Upper lobe of left lung (tissue), 6 donors: ENCODE measurements at regions not wholly inside any gene's neighbourhood (a gene's known extent, or its start where the extent isn't known, plus 50 kb on each side); places are given as distances from the start of the nearest gene placed in this dataset.

Experiments used
- ATAC-seq, 2 donors: fragments of 200-7000 bp; cut with Tn5 transposase; one replicate each; pipeline ENCODE4 v1.9.1; 2022; ENCODE audit warnings: mild to moderate bottlenecking in 2 of 2, moderate library complexity in 2 of 2; ENCODE audit not compliant: low FRiP score in 2 of 2
- DNase-seq, 2 donors: peaks; one replicate each; pipeline ENCODE4 v3.0.0-alpha.2; 2019 to 2020
- H3K27ac ChIP-seq, 4 donors: fragments of 200-600 bp; sonication (generic); one replicate each; pipeline ENCODE4 v1.5.1; 2016 to 2019
- H3K27me3 ChIP-seq, 4 donors: fragments of 200-600 bp; sonication (generic); one replicate each; pipeline ENCODE4 v1.5.1; 2017 to 2019
- H3K36me3 ChIP-seq, 4 donors: fragments of 200-600 bp; sonication (generic); one replicate each; pipeline ENCODE4 v1.5.1; 2016 to 2019
- H3K4me1 ChIP-seq, 4 donors: fragments of 200-600 bp; sonication (generic); one replicate each; pipeline ENCODE4 v1.5.1; 2018 to 2019
- H3K4me3 ChIP-seq, 4 donors: fragments of 200-600 bp; sonication (generic); one replicate each; pipeline ENCODE4 v1.5.1; 2017 to 2019; ENCODE audit warnings: mild to moderate bottlenecking in 2 of 4, moderate library complexity in 1 of 4
- H3K9me3 ChIP-seq, 4 donors: fragments of 200-600 bp; sonication (generic); one replicate each; pipeline ENCODE4 v1.5.1; 2018 to 2019
- EP300 ChIP-seq, 4 donors: sonication (generic); formaldehyde crosslinking; IDR thresholded peaks; one replicate each; pipeline ENCODE4 v1.5.1; 2017; ENCODE audit warnings: antibody characterized with exemption in 4 of 4, control low read depth in 2 of 4
- POLR2A ChIP-seq, 4 donors: fragments of 450-650 bp; IDR thresholded peaks; one replicate each; pipeline ENCODE4 v1.5.1; 2016 to 2017; ENCODE audit warnings: antibody characterized with exemption in 4 of 4, mild to moderate bottlenecking in 2 of 4
- POLR2AphosphoS5 ChIP-seq, 2 donors: sonication (generic); formaldehyde crosslinking; IDR thresholded peaks; one replicate each; pipeline ENCODE4 v1.5.1; 2017; ENCODE audit warnings: antibody characterized with exemption in 2 of 2
- whole genome bisulfite sequencing, 2 donors: methylation state at CpG; one replicate each; pipeline ENCODE4 v1.1.5; 2017 to 2018; 5-methylcytosine and 5-hydroxymethylcytosine counted together
- TF ChIP-seq, protein P1 (sequence below), 6 experiments: fragments of 450-650 bp in 4 of 6; fragments of 200-600 bp in 2 of 6; sonication (generic) in 2 of 6; IDR thresholded peaks; one replicate each; pipeline ENCODE4 v1.5.1; 2016 to 2019; ENCODE audit warnings: antibody characterized with exemption in 6 of 6
- donor health status: DM: no; HTN: no; CAD: no; lungs with moderate emphysema.
- donor health status: DM: no; HTN: yes; CAD: no; lungs with severe emphysema.

DNA sequence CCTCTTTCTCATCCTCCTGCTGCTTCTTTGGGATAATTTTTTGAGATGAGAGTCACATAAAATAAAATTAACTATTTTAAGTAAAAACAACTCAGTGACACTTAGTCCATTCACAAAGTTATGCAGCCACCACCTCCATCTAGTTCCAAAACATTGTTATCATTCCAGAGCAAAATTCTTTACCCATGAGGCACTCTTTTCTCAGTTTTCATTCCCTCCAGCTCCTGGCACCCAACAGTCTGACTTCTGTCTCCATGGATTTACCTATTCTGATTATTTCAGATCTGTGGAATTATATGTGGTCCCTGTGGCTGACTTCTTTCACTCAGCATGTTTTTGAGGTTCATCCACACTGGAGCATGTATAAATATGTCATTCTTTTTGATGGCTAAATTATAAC is 239.9 kb upstream of the DYNLRB2 start:
- H3K4me3 ChIP-seq, result no peak overlapping the region
- H3K36me3 ChIP-seq, result no peaks in the 10 kb centered on the region
- no peaks in the 10 kb centered on the region for H3K27me3 ChIP-seq
- no peak for TF ChIP-seq POLR2AphosphoS5 (IDR thresholded peaks at IDR 0.05)
- TF ChIP-seq, protein P1, sequence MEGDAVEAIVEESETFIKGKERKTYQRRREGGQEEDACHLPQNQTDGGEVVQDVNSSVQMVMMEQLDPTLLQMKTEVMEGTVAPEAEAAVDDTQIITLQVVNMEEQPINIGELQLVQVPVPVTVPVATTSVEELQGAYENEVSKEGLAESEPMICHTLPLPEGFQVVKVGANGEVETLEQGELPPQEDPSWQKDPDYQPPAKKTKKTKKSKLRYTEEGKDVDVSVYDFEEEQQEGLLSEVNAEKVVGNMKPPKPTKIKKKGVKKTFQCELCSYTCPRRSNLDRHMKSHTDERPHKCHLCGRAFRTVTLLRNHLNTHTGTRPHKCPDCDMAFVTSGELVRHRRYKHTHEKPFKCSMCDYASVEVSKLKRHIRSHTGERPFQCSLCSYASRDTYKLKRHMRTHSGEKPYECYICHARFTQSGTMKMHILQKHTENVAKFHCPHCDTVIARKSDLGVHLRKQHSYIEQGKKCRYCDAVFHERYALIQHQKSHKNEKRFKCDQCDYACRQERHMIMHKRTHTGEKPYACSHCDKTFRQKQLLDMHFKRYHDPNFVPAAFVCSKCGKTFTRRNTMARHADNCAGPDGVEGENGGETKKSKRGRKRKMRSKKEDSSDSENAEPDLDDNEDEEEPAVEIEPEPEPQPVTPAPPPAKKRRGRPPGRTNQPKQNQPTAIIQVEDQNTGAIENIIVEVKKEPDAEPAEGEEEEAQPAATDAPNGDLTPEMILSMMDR (IDR thresholded peaks at IDR 0.05), result no peak
- no peak for DNase-seq
- H3K4me1 ChIP-seq, result peaks cover 0 to 9% (median 1%) of the 10 kb centered on the region in 4 donors
- H3K27ac ChIP-seq, result no peak overlapping the region
- no peaks in the 10 kb centered on the region for H3K9me3 ChIP-seq
- no peak for ATAC-seq

DNA sequence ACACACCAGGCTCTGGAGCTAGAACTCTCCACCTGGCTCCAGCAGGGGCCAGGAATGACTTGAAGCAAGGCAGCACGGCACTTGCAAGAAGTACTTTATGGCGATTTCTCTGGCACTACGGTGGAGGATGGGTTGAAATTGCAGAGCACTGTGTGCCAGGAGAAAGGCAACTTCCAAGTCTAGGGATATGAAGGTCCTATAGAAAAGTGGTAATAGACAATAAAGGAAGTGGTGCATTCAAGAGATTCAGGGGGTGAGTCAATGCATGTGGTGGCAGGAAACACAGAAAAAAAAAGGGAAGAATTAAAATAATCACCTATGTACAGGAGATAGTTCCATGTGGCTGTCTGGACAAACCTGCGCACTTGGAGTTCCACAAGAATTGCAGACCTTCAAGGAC is 240.3 kb upstream of the DYNLRB2 start:
- H3K27ac ChIP-seq, result no peak overlapping the region
- WGBS, 2 donors, result 81 to 82% methylated on average over 4 of the region's 4 CpGs
- H3K4me3 ChIP-seq, result no peak overlapping the region
- TF ChIP-seq POLR2A (IDR thresholded peaks at IDR 0.05) (no peak), POLR2AphosphoS5 (IDR thresholded peaks at IDR 0.05) (no peak), EP300 (IDR thresholded peaks at IDR 0.05) (no peak)
- TF ChIP-seq, protein P1 (IDR thresholded peaks at IDR 0.05), result no peak
- H3K36me3 ChIP-seq, result no peaks in the 10 kb centered on the region
- ATAC-seq (no peak), DNase-seq (no peak)
- H3K27me3 ChIP-seq, result no peaks in the 10 kb centered on the region
- peaks cover 0 to 9% (median 1%) of the 10 kb centered on the region in 4 donors for H3K4me1 ChIP-seq
- no peaks in the 10 kb centered on the region for H3K9me3 ChIP-seq

DNA sequence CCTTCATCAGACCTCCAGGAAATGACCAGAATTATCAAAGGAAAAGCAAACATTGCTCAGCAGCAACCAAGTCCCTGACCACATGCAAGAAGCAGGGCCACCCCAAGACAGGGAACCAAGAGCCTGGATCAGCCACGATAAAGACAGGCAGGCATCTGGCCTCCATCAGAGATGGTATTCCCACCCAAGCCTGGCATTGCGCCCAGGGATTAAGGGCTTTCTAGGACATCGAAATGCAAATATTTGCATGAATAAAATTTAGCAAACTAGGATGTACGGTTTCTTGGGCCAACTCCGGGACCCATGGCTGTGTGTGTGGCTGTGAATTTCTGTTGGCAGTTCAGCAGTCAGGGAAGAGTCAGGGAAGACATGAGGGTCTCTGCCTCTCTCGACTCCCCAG is 241.4 kb upstream of the DYNLRB2 start:
- ATAC-seq, result no peak
- H3K36me3 ChIP-seq, result no peaks in the 10 kb centered on the region

DNA sequence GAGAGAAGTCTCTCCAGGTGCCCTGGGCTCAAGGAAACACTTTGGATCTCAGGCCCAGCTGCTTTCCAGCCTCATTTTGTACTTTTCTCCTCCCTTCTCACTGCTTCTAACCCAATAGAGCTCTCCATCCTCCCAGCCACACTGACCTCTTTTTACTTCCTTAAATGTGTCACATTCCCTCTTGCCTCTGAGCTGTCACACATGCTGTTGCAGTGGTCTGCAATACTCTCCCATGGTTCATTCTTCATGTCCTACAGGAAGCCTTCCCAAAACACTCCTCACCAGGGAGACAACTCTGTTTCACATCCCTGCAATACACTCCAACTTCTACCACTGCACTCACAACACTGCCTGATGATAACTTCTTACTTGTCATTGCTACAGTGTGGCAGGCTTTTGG is 242.1 kb upstream of the DYNLRB2 start:
- H3K36me3 ChIP-seq, result no peaks in the 10 kb centered on the region
- TF ChIP-seq POLR2AphosphoS5 (IDR thresholded peaks at IDR 0.05) (no peak), POLR2A (IDR thresholded peaks at IDR 0.05) (no peak), EP300 (IDR thresholded peaks at IDR 0.05) (no peak)
- TF ChIP-seq, protein P1 (IDR thresholded peaks at IDR 0.05), result no peak
- DNase-seq, result no peak
- peaks cover 0 to 9% (median 1%) of the 10 kb centered on the region in 4 donors for H3K4me1 ChIP-seq
- H3K27ac ChIP-seq, result no peak overlapping the region
- H3K9me3 ChIP-seq, result no peaks in the 10 kb centered on the region
- H3K4me3 ChIP-seq, result no peak overlapping the region
- ATAC-seq, result no peak
- H3K27me3 ChIP-seq, result no peaks in the 10 kb centered on the region

More for the DNA sequence above, 241.4 kb upstream of the DYNLRB2 start:
- no peak overlapping the region for H3K27ac ChIP-seq
- peaks cover 0 to 9% (median 1%) of the 10 kb centered on the region in 4 donors for H3K4me1 ChIP-seq
- H3K4me3 ChIP-seq, result no peak overlapping the region
- H3K27me3 ChIP-seq, result no peaks in the 10 kb centered on the region
- no peak for DNase-seq
- TF ChIP-seq, protein P1 (IDR thresholded peaks at IDR 0.05), result no peak
- no peak for TF ChIP-seq POLR2AphosphoS5 (IDR thresholded peaks at IDR 0.05)
- TF ChIP-seq POLR2A (IDR thresholded peaks at IDR 0.05), result no peak
- no peak for TF ChIP-seq EP300 (IDR thresholded peaks at IDR 0.05)
- 36 to 46% methylated on average over 5 to 6 of the region's 6 CpGs for WGBS, 2 donors
- H3K9me3 ChIP-seq, result no peaks in the 10 kb centered on the region

DNA sequence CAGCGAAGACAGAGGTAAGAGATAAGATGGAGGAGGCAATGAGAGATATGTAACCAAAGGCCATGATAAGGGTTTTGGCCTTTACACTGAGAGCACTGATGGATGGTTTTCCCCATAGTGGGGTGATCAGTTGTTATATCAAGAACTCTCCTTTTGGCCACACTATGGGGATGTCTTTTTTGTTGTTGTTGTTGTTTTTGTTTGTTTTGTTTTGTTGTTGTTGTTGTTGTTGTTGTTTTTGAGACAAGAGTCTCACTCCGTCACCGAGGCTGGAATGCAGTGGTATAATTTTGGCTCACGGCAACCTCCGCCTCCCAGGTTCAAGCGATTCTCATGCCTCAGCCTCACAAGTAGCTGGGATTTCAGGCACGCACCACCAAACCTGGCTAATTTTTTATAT is 244.8 kb upstream of the DYNLRB2 start:
- ATAC-seq, result no peak
- 96 to 97% methylated on average over 7 of the region's 7 CpGs for WGBS, 2 donors

More for the DNA sequence above, 244.8 kb upstream of the DYNLRB2 start:
- no peak for TF ChIP-seq POLR2AphosphoS5 (IDR thresholded peaks at IDR 0.05)
- TF ChIP-seq POLR2A (IDR thresholded peaks at IDR 0.05), result no peak
- TF ChIP-seq, protein P1 (IDR thresholded peaks at IDR 0.05), result no peak
- TF ChIP-seq EP300 (IDR thresholded peaks at IDR 0.05), result no peak
- no peak for DNase-seq
- Histone ChIP-seq H3K4me1 (peaks cover 0 to 9% (median 1%) of the 10 kb centered on the region in 4 donors), H3K4me3 (no peak overlapping the region), H3K27me3 (no peaks in the 10 kb centered on the region), H3K9me3 (no peaks in the 10 kb centered on the region), H3K27ac (no peak overlapping the region), H3K36me3 (no peaks in the 10 kb centered on the region)
